HepG2 (cell line): ENCODE measurements at regions not wholly inside any gene's neighbourhood (a gene's known extent, or its start where the extent isn't known, plus 50 kb on each side); places are given as distances from the start of the nearest gene placed in this dataset.

Experiments used
- CENPX ChIP-seq: sonication (generic); formaldehyde crosslinking; IDR thresholded peaks from 2 replicates; pipeline ENCODE4 v1.9.0; 2021; ENCODE audit warnings: mild to moderate bottlenecking, missing genetic modification reagents, moderate library complexity
- KAT8 ChIP-seq: IDR thresholded peaks from 2 replicates; pipeline ENCODE4 v1.6.1; 2016; ENCODE audit warnings: missing genetic modification reagents, missing compliant biosample characterization
- KDM5A ChIP-seq: fragments of 200-600 bp; sonication (generic); IDR thresholded peaks from 2 replicates; pipeline ENCODE4 v1.7.0; 2018; ENCODE audit warnings: antibody characterized with exemption, mild to moderate bottlenecking, low read length, borderline replicate concordance
- MIXL1 ChIP-seq: IDR thresholded peaks from 2 replicates; pipeline ENCODE4 v1.6.1; 2016
- NFATC3 ChIP-seq: sonication (generic); formaldehyde crosslinking; IDR thresholded peaks from 2 replicates; pipeline ENCODE4 v1.5.1; 2020; ENCODE audit warnings: mild to moderate bottlenecking, missing genetic modification reagents
- NR2F2 ChIP-seq: IDR thresholded peaks from 2 replicates; pipeline ENCODE4 v1.6.1; 2012; ENCODE audit warnings: low read depth, inconsistent platforms, borderline replicate concordance
- SOX5 ChIP-seq: IDR thresholded peaks from 2 replicates; pipeline ENCODE4 v1.6.1; 2016; ENCODE audit warnings: borderline replicate concordance
- ZBTB7A ChIP-seq: sonication (generic); formaldehyde crosslinking; IDR thresholded peaks from 2 replicates; pipeline ENCODE4 v1.8.0; 2022; ENCODE audit warnings: mild to moderate bottlenecking, missing genetic modification reagents
- ZNF3 ChIP-seq: IDR thresholded peaks from 2 replicates; pipeline ENCODE4 v1.7.0; 2017; ENCODE audit warnings: inconsistent platforms
- ZNF350 ChIP-seq: sonication (generic); formaldehyde crosslinking; IDR thresholded peaks from 2 replicates; pipeline ENCODE4 v1.4.0; 2020; ENCODE audit warnings: mild to moderate bottlenecking, low read depth, missing genetic modification reagents, borderline replicate concordance
- ZNF354B ChIP-seq: sonication (generic); formaldehyde crosslinking; IDR thresholded peaks from 2 replicates; pipeline ENCODE4 v1.8.0; 2022; ENCODE audit warnings: mild to moderate bottlenecking, missing genetic modification reagents
- ZNF501 ChIP-seq: sonication (generic); formaldehyde crosslinking; IDR thresholded peaks from 2 replicates; pipeline ENCODE4 v1.5.1; 2020; ENCODE audit warnings: mild to moderate bottlenecking, moderate library complexity, missing genetic modification reagents
- ZNF674 ChIP-seq: sonication (generic); formaldehyde crosslinking; IDR thresholded peaks from 2 replicates; pipeline ENCODE4 v1.5.0; 2020; ENCODE audit warnings: low read depth, mild to moderate bottlenecking, missing genetic modification reagents
- TF ChIP-seq, protein P1 (sequence below): IDR thresholded peaks from 2 replicates; pipeline ENCODE4 v1.6.1; 2016; ENCODE audit warnings: low read depth
- TF ChIP-seq, protein P2 (sequence below): IDR thresholded peaks from 2 replicates; pipeline ENCODE4 v1.6.1; 2016; ENCODE audit warnings: low read depth, control low read depth
- TF ChIP-seq, protein P3 (sequence below): sonication (generic); formaldehyde crosslinking; IDR thresholded peaks from 2 replicates; pipeline ENCODE4 v1.4.0; 2020; ENCODE audit warnings: low read depth, missing genetic modification reagents
- TF ChIP-seq, protein P4 (sequence below): sonication (generic); formaldehyde crosslinking; IDR thresholded peaks from 2 replicates; pipeline ENCODE4 v1.5.0; 2020; ENCODE audit warnings: missing genetic modification reagents, mild to moderate bottlenecking, borderline replicate concordance
- TF ChIP-seq, protein P5 (sequence below): sonication (generic); formaldehyde crosslinking; IDR thresholded peaks from 2 replicates; pipeline ENCODE4 v1.4.0; 2020; ENCODE audit warnings: missing genetic modification reagents, borderline replicate concordance

DNA sequence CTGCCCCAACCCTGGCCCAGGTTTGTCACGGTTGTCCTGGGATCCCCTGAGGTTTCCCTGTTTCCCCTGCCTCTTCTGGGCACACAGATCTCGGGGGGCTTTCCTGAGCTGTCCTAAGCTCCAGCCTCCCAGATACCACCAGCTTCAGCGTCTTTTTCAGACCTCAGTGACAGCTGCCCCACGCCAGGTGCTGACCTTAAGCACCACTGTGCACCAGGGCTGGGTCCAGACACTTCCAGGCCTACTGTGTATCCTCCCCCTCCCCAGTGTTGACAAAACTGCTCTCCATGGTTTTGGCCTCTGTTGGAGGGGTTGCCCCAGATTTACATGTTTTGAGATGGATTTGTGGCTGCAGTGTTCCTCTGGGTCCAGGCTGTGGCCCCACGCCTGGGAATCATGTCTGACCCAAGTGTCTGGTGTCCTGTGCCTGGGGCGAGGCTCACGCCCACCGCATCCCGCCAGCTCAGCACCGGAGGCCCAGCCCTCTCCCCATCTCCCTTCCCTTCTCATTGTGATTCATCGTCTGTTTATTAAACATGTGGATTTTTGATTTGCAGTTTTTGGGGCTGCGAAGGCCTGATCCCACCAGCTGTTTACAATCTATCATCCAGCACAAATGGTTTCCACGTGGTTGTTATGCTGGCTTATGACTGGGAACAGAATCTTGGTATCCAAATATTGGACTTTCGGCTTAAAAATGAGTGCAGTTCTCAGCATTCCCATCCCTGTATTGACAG, 82.1 kb downstream of the METRNL start (continued):
- TF ChIP-seq SOX5 (peak; percentile 51; the same call in 1 of the 2 replicates), ZNF674 (CRISPR knock-in tag) (0 out of 2 replicates have a peak, but pooled peaks have one; percentile 74), MIXL1 (CRISPR knock-in tag) (no peak), ZNF3 (CRISPR knock-in tag) (no peak), ZNF350 (CRISPR knock-in tag) (0 out of 2 replicates have a peak, but pooled peaks have one; percentile 23), ZBTB7A (CRISPR knock-in tag) (no peak), NR2F2 (no peak), CENPX (CRISPR knock-in tag) (no peak), ZNF354B (CRISPR knock-in tag) (no peak), KAT8 (no peak), KDM5A (no peak), NFATC3 (CRISPR knock-in tag) (no peak), ZNF501 (peak; percentile 20; the same call in 1 of the 2 replicates)
- TF ChIP-seq, protein P1, sequence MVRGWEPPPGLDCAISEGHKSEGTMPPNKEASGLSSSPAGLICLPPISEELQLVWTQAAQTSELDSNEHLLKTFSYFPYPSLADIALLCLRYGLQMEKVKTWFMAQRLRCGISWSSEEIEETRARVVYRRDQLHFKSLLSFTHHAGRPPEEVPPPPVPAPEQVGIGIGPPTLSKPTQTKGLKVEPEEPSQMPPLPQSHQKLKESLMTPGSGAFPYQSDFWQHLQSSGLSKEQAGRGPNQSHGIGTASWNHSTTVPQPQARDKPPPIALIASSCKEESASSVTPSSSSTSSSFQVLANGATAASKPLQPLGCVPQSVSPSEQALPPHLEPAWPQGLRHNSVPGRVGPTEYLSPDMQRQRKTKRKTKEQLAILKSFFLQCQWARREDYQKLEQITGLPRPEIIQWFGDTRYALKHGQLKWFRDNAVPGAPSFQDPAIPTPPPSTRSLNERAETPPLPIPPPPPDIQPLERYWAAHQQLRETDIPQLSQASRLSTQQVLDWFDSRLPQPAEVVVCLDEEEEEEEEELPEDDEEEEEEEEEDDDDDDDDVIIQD, result 0 out of 2 replicates have a peak, but pooled peaks have one; percentile 31
- TF ChIP-seq, protein P2, sequence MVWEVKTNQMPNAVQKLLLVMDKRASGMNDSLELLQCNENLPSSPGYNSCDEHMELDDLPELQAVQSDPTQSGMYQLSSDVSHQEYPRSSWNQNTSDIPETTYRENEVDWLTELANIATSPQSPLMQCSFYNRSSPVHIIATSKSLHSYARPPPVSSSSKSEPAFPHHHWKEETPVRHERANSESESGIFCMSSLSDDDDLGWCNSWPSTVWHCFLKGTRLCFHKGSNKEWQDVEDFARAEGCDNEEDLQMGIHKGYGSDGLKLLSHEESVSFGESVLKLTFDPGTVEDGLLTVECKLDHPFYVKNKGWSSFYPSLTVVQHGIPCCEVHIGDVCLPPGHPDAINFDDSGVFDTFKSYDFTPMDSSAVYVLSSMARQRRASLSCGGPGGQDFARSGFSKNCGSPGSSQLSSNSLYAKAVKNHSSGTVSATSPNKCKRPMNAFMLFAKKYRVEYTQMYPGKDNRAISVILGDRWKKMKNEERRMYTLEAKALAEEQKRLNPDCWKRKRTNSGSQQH (CRISPR knock-in tag), result no peak
- TF ChIP-seq, protein P3, sequence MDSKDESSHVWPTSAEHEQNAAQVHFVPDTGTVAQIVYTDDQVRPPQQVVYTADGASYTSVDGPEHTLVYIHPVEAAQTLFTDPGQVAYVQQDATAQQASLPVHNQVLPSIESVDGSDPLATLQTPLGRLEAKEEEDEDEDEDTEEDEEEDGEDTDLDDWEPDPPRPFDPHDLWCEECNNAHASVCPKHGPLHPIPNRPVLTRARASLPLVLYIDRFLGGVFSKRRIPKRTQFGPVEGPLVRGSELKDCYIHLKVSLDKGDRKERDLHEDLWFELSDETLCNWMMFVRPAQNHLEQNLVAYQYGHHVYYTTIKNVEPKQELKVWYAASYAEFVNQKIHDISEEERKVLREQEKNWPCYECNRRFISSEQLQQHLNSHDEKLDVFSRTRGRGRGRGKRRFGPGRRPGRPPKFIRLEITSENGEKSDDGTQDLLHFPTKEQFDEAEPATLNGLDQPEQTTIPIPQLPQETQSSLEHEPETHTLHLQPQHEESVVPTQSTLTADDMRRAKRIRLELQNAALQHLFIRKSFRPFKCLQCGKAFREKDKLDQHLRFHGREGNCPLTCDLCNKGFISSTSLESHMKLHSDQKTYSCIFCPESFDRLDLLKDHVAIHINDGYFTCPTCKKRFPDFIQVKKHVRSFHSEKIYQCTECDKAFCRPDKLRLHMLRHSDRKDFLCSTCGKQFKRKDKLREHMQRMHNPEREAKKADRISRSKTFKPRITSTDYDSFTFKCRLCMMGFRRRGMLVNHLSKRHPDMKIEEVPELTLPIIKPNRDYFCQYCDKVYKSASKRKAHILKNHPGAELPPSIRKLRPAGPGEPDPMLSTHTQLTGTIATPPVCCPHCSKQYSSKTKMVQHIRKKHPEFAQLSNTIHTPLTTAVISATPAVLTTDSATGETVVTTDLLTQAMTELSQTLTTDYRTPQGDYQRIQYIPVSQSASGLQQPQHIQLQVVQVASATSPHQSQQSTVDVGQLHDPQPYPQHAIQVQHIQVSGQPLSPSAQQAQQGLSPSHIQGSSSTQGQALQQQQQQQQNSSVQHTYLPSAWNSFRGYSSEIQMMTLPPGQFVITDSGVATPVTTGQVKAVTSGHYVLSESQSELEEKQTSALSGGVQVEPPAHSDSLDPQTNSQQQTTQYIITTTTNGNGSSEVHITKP (CRISPR knock-in tag), result no peak
- TF ChIP-seq, protein P4, sequence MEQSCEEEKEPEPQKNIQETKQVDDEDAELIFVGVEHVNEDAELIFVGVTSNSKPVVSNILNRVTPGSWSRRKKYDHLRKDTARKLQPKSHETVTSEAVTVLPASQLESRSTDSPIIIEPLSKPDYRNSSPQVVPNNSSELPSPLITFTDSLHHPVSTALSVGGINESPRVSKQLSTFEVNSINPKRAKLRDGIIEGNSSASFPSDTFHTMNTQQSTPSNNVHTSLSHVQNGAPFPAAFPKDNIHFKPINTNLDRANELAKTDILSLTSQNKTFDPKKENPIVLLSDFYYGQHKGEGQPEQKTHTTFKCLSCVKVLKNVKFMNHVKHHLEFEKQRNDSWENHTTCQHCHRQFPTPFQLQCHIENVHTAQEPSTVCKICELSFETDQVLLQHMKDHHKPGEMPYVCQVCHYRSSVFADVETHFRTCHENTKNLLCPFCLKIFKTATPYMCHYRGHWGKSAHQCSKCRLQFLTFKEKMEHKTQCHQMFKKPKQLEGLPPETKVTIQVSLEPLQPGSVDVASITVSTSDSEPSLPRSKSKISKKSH, result no peak
- TF ChIP-seq, protein P5, sequence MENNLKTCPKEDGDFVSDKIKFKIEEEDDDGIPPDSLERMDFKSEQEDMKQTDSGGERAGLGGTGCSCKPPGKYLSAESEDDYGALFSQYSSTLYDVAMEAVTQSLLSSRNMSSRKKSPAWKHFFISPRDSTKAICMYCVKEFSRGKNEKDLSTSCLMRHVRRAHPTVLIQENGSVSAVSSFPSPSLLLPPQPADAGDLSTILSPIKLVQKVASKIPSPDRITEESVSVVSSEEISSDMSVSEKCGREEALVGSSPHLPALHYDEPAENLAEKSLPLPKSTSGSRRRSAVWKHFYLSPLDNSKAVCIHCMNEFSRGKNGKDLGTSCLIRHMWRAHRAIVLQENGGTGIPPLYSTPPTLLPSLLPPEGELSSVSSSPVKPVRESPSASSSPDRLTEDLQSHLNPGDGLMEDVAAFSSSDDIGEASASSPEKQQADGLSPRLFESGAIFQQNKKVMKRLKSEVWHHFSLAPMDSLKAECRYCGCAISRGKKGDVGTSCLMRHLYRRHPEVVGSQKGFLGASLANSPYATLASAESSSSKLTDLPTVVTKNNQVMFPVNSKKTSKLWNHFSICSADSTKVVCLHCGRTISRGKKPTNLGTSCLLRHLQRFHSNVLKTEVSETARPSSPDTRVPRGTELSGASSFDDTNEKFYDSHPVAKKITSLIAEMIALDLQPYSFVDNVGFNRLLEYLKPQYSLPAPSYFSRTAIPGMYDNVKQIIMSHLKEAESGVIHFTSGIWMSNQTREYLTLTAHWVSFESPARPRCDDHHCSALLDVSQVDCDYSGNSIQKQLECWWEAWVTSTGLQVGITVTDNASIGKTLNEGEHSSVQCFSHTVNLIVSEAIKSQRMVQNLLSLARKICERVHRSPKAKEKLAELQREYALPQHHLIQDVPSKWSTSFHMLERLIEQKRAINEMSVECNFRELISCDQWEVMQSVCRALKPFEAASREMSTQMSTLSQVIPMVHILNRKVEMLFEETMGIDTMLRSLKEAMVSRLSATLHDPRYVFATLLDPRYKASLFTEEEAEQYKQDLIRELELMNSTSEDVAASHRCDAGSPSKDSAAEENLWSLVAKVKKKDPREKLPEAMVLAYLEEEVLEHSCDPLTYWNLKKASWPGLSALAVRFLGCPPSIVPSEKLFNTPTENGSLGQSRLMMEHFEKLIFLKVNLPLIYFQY (CRISPR knock-in tag), result no peak
